HG03571 (cell line): ENCODE measurements at regions not wholly inside any gene's neighbourhood (a gene's known extent, or its start where the extent isn't known, plus 50 kb on each side); places are given as distances from the start of the nearest gene placed in this dataset.
"Not testable (repeated sequence)": the region's sequence is repeated elsewhere in the genome, so short reads cannot be mapped to it uniquely, and the experiment has no call there.

Experiments used
- ATAC-seq: cut with Tn5 transposase; IDR thresholded peaks from one replicate; pipeline ENCODE4 v1.9.1; 2021; ENCODE audit not compliant: unreplicated experiment

GRCh38 chr6:19712012-19712688, 125.0 kb upstream of the ID4 start:
- no peak for ATAC-seq

DNA sequence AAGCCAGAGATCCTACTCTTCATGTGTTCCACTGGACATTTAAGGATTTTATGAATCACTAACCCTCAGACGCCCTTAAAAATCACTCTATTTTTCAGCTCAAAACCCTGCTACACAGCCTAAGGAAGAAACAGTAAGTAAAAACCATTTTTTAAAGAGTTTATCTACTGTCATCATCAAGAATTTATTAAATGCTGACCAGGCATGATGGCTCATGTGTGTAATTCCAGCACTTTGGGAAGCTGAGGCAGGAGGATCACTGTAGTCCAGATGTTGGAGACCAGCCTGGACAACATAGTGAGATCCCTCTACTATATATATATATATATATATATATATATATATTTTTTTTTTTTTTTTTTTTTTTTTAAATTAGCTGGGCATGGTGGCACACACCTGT, 124.2 kb upstream of the ID4 start:
- no peak for ATAC-seq

DNA sequence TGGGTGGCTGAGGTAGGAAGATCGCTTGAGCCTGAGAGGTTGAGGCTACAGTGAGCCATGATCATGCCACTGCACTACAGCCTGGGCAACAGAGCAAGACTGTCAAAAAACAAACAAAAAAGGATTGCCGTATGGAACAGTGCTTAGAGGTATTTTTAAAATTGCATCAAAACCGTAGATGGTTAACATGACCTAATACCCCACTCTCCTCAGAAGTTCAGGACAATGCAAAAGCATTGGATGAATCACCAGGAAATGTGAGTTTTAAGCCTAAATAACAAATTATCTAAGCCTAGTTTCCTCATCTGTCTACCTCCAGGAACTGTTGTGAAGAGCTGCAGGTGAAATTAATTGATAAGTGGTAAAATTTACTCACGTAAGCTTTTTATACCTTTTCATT, 123.8 kb upstream of the ID4 start:
- no peak for ATAC-seq

GRCh38 chr6:19713984-19714383, 123.2 kb upstream of the ID4 start:
- ATAC-seq: no peak

GRCh38 chr6:19714434-19715166, 122.6 kb upstream of the ID4 start:
- ATAC-seq: no peak

DNA sequence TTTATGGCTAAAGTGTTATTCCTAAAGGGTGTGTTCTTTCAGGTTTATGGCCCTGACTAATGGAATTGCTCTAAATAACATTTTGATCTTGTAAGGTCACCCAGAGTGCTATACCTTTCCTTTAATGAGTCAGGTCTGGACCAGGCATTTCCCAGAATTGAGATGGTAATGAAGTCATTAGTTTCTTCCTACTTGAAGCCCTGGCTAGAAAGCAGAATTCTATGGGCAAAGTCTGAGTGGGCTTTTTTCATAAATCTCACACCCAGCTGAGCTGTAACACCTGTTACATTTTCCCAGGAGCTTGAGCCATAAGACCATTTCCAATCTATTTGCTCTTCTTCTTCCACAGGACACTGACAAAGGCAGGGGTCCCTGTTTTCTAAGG, 122.0 kb upstream of the ID4 start:
- ATAC-seq: no peak

- no peak for ATAC-seq
Observed at GRCh38 chr6:19719691-19720128, 117.5 kb upstream of the ID4 start.

DNA sequence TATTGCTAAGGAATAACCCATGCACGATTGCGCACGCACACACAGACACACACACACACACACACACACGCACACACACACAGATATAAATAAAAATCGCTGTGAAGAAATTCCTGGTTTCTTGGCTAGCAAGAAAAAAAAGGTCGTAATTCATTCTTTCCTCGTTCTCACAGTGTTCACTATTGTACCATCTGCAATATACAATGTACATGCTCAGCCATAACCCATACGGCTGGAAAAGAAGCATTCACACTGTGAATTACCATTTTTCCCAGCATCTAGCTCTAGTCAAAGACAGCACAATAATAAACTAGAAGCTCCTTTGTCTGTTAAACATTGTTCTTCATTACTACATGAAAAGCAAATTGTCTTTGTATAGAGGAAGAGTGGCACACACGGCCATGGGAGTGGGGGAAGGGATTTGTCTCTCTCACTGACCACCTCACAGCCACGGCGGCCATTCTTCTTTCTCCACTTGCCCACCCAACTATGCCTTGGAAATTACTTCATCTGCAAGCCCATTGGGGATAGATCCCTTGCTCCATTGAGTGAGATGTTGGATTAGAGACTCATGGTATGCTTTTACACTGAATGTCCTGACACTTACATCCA, 115.3 kb upstream of the ID4 start:
- ATAC-seq: no peak

GRCh38 chr6:19722999-19723398, 114.2 kb upstream of the ID4 start:
- ATAC-seq: no peak

GRCh38 chr6:19723545-19723944, 113.6 kb upstream of the ID4 start:
- no peak for ATAC-seq

- ATAC-seq: not testable (repeated sequence)
Observed at GRCh38 chr6:19725436-19725835, 111.7 kb upstream of the ID4 start.

GRCh38 chr6:19731282-19731681, 105.9 kb upstream of the ID4 start:
- no peak for ATAC-seq

- ATAC-seq: no peak
Observed at GRCh38 chr6:19734061-19734460, 103.1 kb upstream of the ID4 start.

- no peak for ATAC-seq
Observed at GRCh38 chr6:19734519-19734918, 102.7 kb upstream of the ID4 start.

GRCh38 chr6:19736066-19736465, 101.1 kb upstream of the ID4 start:
- no peak for ATAC-seq

GRCh38 chr6:19738010-19738409, 99.2 kb upstream of the ID4 start:
- no peak for ATAC-seq

- ATAC-seq: no peak
Observed at GRCh38 chr6:19749722-19750121, 87.4 kb upstream of the ID4 start.

DNA sequence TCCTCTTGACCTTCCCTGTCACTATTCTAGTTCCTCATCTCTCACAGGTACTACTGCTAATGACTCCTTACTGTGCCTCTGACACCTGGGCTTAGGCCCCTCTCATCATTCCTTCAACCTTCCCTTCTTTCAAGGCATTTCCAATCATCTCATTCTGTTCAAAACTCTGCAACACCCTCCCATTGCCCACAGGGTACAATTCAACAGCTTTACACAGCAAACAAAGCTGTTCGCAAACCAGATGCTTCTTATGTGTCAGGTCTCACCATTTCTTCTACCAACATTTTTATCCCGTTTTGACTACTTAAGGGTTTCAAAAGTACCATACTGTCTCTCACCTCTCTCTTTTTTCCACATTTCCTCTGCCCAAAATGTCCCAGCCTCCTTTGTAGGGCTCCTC, 84.4 kb upstream of the ID4 start:
- ATAC-seq: no peak

- ATAC-seq: no peak
Observed at GRCh38 chr6:19753826-19754225, 83.3 kb upstream of the ID4 start.

- no peak for ATAC-seq
Observed at GRCh38 chr6:19754686-19755085, 82.5 kb upstream of the ID4 start.

GRCh38 chr6:19755181-19755580, 82.0 kb upstream of the ID4 start:
- no peak for ATAC-seq

DNA sequence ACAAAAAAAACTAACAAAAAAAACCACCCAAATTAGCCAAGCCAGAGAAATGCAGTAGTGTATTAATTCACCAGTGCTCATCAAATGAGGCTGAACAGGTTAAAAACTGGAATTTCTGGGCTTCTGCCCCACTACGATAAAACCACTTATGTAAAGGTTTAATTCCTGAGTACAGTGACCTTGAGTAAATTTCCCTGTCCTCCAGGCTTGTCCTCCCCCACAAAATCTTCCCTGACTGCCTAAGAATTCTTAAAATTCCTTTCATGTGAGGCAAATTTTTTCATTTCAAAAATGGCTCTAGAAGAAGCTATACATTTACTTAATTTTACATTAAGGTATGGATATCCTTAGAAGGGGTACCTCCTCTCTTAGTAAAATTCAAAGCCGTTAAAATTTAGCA, 80.1 kb upstream of the ID4 start:
- ATAC-seq: no peak
